Smooth muscle cell (in vitro differentiated cells): ENCODE measurements at regions not wholly inside any gene's neighbourhood (a gene's known extent, or its start where the extent isn't known, plus 50 kb on each side); places are given as distances from the start of the nearest gene placed in this dataset.

Experiments used
- DNase-seq: peaks from one replicate; lab custom pipeline; 2025; ENCODE audit not compliant: unreplicated experiment; lab: John Stamatoyannopoulos, UW
- H2AFZ ChIP-seq: fragments of 200-600 bp; sonication (generic); 2 replicates; pipeline ENCODE4 v1.6.0; 2016; ENCODE audit warnings: antibody characterized with exemption, low read depth, mild to moderate bottlenecking
- H3F3A ChIP-seq: fragments of 200-600 bp; sonication (generic); 2 replicates; pipeline ENCODE4 v1.6.0; 2017; ENCODE audit warnings: antibody characterized with exemption, low read depth
- H3K27ac ChIP-seq: fragments of 200-600 bp; sonication (generic); 2 replicates; pipeline ENCODE4 v1.5.1; 2016; ENCODE audit warnings: low read depth, mild to moderate bottlenecking
- H3K27me3 ChIP-seq: fragments of 200-600 bp; sonication (generic); 2 replicates; pipeline ENCODE4 v1.6.1; 2016; ENCODE audit warnings: low read depth, mild to moderate bottlenecking
- H3K36me3 ChIP-seq: fragments of 200-600 bp; sonication (generic); 2 replicates; pipeline ENCODE4 v1.5.1; 2016; ENCODE audit warnings: low read depth
- H3K4me1 ChIP-seq: fragments of 200-600 bp; sonication (generic); 2 replicates; pipeline ENCODE4 v1.5.1; 2016; ENCODE audit warnings: low read depth
- H3K4me2 ChIP-seq: fragments of 200-600 bp; sonication (generic); 2 replicates; pipeline ENCODE4 v1.6.0; 2016; ENCODE audit warnings: mild to moderate bottlenecking
- H3K4me3 ChIP-seq: fragments of 200-600 bp; sonication (generic); 2 replicates; pipeline ENCODE4 v1.5.1; 2016; ENCODE audit warnings: mild to moderate bottlenecking
- H3K79me2 ChIP-seq: fragments of 200-600 bp; sonication (generic); 2 replicates; pipeline ENCODE4 v1.6.0; 2016; ENCODE audit warnings: low read depth, mild to moderate bottlenecking
- H3K9ac ChIP-seq: fragments of 200-600 bp; sonication (generic); 2 replicates; pipeline ENCODE4 v1.6.0; 2016; ENCODE audit warnings: low read depth
- H3K9me3 ChIP-seq: fragments of 200-600 bp; sonication (generic); replicated peaks from 2 replicates; pipeline ENCODE4 v1.5.1; 2016; ENCODE audit warnings: low read depth
- H4K20me1 ChIP-seq: fragments of 200-600 bp; sonication (generic); 2 replicates; pipeline ENCODE4 v1.6.0; 2016; ENCODE audit warnings: low read depth
- WGBS: methylation state at CpG from one replicate; pipeline ENCODE4 v1.1.7; 2016; ENCODE audit warnings: low lambda C conversion rate; 5-methylcytosine and 5-hydroxymethylcytosine counted together
- TF ChIP-seq, protein P1 (sequence below): fragments of 200-600 bp; sonication (generic); IDR thresholded peaks from 2 replicates; pipeline ENCODE4 v1.5.1; 2017; ENCODE audit warnings: borderline replicate concordance, mild to moderate bottlenecking, antibody characterized with exemption; ENCODE audit not compliant: insufficient read depth, poor library complexity, severe bottlenecking

DNA sequence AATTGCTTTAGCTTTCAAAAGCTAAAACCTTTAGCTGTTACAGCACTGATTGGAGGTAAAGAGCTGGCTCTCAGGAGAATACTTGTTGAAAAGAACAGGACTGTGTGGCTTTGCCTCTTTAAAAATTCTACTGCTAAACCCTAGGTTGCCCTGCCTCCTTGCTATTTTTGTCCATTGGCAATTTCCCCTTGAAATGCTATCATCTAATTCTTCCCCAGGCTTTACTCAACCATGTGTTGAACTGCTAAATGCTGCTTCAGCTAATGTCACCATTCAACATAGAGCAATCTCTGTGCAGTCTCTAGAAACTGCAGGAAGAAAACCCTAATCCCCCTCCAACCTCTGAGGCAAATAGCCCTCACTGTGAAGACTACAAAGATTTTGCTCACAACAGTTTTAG, 203.7 kb upstream of the ARX start:
- Histone ChIP-seq H3K4me1 (no peaks in the 10 kb centered on the region), H3F3A (no peaks in the 10 kb centered on the region), H3K36me3 (no peaks in the 10 kb centered on the region), H3K4me3 (no peak overlapping the region), H3K9me3 (no peaks in the 10 kb centered on the region), H3K27ac (no peak overlapping the region), H3K27me3 (no peaks in the 10 kb centered on the region), H2AFZ (no peak overlapping the region), H3K9ac (no peak overlapping the region), H3K4me2 (no peak overlapping the region), H4K20me1 (no peaks in the 10 kb centered on the region), H3K79me2 (no peaks in the 10 kb centered on the region)
- TF ChIP-seq, protein P1, sequence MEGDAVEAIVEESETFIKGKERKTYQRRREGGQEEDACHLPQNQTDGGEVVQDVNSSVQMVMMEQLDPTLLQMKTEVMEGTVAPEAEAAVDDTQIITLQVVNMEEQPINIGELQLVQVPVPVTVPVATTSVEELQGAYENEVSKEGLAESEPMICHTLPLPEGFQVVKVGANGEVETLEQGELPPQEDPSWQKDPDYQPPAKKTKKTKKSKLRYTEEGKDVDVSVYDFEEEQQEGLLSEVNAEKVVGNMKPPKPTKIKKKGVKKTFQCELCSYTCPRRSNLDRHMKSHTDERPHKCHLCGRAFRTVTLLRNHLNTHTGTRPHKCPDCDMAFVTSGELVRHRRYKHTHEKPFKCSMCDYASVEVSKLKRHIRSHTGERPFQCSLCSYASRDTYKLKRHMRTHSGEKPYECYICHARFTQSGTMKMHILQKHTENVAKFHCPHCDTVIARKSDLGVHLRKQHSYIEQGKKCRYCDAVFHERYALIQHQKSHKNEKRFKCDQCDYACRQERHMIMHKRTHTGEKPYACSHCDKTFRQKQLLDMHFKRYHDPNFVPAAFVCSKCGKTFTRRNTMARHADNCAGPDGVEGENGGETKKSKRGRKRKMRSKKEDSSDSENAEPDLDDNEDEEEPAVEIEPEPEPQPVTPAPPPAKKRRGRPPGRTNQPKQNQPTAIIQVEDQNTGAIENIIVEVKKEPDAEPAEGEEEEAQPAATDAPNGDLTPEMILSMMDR = no peak
- DNase-seq = no peak

DNA sequence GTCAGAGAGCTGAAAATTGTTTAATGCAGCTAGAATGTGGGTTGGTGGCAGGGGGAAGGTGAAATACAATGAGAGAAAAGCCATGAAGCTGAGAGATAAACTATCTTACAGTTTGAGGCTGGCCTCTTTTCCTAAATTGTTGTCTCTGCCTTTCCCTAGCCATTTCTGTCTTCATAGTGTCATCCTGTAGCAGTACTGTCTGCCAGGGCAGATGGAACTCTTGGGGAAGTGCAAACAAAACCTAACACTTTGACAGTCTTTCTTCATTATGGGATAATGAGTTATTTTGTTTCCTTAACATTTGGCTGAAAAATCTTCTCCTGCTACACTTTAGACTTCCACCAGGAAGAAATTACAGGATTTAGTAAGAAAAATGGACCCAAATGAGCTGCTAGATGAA, 197.8 kb upstream of the ARX start:
- Histone ChIP-seq H3F3A (no peaks in the 10 kb centered on the region), H3K36me3 (no peaks in the 10 kb centered on the region)
- DNase-seq = no peak

DNA sequence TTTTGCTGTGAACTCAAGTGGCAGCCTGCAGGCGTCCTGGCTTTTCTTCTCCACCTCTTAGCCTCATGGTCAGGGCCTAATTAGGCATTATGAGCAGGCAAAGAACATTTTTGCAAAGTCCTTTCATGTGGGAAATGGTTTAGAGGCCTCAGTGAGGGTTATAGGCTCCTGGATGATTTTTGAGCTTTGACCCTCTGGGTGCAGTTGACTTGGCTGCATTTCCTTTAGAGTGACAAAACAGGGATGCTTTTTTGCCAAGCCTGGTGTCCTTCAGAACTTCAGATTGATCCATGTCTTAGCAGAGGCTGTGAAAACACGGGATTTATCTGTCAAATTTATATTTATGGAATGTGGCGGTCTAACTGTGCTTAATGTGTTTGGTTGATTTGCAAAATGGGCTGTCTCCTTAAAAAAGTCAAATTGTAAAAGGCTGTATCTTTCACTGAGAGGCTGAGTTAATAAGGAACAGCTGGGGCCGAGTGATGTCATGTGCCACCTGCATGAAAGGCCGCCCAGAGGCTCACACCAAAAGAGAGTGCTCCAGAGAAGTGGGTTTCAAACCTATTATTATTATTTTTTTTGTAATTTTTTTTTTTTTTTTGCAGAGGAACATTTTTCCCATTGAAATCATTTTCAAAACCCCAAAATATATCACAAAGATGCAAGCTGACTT, 192.2 kb upstream of the ARX start:
- H4K20me1 ChIP-seq = no peaks in the 10 kb centered on the region
- DNase-seq = no peak
- no peaks in the 10 kb centered on the region for H3F3A ChIP-seq
- H3K4me1 ChIP-seq = no peaks in the 10 kb centered on the region
- no peaks in the 10 kb centered on the region for H3K9me3 ChIP-seq
- H3K36me3 ChIP-seq = no peaks in the 10 kb centered on the region
- 75% methylated on average over 5 of the region's 5 CpGs for WGBS
- no peak overlapping the region for H3K9ac ChIP-seq
- no peak overlapping the region for H3K27ac ChIP-seq
- no peaks in the 10 kb centered on the region for H3K79me2 ChIP-seq
- no peak overlapping the region for H3K4me2 ChIP-seq
- TF ChIP-seq, protein P1 = no peak
- H3K4me3 ChIP-seq = no peak overlapping the region
- H3K27me3 ChIP-seq = no peaks in the 10 kb centered on the region
- no peak overlapping the region for H2AFZ ChIP-seq

More for the DNA sequence above, 197.8 kb upstream of the ARX start:
- Histone ChIP-seq H3K27me3 (no peaks in the 10 kb centered on the region), H3K4me3 (no peak overlapping the region), H2AFZ (no peak overlapping the region), H3K4me1 (no peaks in the 10 kb centered on the region), H3K9me3 (no peaks in the 10 kb centered on the region), H3K27ac (no peak overlapping the region), H4K20me1 (no peaks in the 10 kb centered on the region), H3K9ac (no peak overlapping the region), H3K4me2 (no peak overlapping the region), H3K79me2 (no peaks in the 10 kb centered on the region)
- TF ChIP-seq, protein P1 = no peak

DNA sequence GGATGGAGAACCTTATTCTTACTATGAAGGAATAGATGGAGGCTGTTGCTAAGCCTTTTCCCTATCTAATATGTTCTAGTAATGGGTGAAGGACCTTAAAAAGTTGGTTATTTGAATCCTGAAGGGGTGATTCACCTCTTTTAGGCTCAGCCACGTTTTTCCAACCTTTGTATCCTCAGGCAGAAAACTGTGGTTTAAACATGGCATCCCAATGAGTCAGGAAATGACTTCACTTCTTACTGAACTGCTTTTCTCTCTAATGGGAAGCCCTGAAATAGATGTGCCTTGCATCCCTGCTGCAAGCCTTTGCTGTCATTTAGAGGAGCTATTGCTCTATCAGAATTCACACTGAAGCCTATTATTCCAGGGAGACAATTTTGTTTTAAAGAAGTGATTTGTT, 191.0 kb upstream of the ARX start:
- H3K27ac ChIP-seq = peak overlapping the region; percentile 6
- no peaks in the 10 kb centered on the region for H3F3A ChIP-seq
- H4K20me1 ChIP-seq = no peaks in the 10 kb centered on the region
- H3K9me3 ChIP-seq = no peaks in the 10 kb centered on the region
- H3K27me3 ChIP-seq = no peaks in the 10 kb centered on the region
- no peaks in the 10 kb centered on the region for H3K79me2 ChIP-seq
- H3K4me3 ChIP-seq = no peak overlapping the region
- H3K4me1 ChIP-seq = no peaks in the 10 kb centered on the region
- 6% methylated on average over 1 of the region's 1 CpG for WGBS
- DNase-seq = no peak
- no peak overlapping the region for H3K9ac ChIP-seq
- no peaks in the 10 kb centered on the region for H3K36me3 ChIP-seq
- TF ChIP-seq, protein P1 = no peak
- no peak overlapping the region for H3K4me2 ChIP-seq
- no peak overlapping the region for H2AFZ ChIP-seq
